OCI-M1 (cell line): ENCODE measurements at regions not wholly inside any gene's neighbourhood (a gene's known extent, or its start where the extent isn't known, plus 50 kb on each side); places are given as distances from the start of the nearest gene placed in this dataset.
"Not testable (repeated sequence)": the region's sequence is repeated elsewhere in the genome, so short reads cannot be mapped to it uniquely, and the experiment has no call there.

Experiments
- DNase-seq: peaks from one replicate; lab custom pipeline; 2025; lab: John Stamatoyannopoulos, UW

DNA sequence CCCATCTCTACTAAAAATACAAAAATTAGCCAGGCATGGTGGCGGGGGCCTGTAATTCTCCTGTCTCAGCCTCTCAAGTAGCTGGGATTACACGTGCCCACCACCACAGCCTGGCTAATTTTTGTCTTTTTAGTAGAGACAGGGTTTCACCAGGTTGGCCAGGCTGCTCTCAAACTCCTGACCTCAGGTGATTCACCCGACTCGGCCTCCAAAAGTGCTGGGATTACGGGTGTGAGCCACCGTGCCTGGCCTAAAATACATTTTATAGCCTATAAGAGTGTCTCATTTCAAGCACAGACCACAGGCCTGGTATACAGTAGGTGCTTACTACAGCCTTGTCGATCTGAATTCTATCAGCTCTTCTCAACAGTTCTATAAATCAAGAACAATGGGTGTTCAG is 139.5 kb upstream of the USP29 start:
- DNase-seq, result not testable (repeated sequence)

DNA sequence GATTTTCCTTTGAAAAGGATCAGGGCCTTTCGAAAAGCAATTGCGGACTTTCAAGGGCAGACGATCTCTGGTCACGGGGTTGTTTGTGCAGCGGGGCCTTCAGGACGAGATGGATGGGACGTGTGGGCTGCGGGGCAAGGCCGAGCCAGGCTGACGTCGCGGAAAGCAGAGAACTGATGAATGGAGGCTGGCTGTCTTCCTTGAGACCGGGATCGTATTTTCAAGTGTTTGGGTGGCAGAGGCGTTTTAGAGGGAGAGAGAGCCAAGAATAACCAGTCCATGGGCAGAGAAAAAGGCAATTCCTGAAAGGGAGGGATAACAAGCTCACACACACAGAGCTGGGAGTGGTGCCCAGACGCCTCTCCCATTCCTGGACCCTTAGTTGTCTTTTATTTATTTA is 138.9 kb upstream of the USP29 start:
- DNase-seq, result no peak

DNA sequence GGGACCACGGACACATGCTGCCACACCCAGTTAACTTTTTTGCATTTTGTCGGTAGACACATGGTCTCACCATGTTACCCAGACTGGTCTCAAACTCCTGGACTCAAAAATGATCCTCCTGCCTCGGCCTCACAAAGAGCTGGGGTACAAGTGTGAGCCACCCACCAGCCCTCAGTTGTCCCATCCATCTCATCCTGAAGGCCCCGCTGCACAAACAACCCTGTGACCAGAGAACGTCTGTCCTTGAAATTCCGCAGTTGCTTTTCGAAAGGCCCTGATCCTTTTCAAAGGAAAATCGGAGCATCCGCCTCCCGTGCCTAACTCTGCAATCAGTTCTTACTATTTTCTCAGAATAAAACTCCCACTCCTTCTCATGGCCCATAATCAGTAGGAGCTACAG is 138.3 kb upstream of the USP29 start:
- not testable (repeated sequence) for DNase-seq

DNA sequence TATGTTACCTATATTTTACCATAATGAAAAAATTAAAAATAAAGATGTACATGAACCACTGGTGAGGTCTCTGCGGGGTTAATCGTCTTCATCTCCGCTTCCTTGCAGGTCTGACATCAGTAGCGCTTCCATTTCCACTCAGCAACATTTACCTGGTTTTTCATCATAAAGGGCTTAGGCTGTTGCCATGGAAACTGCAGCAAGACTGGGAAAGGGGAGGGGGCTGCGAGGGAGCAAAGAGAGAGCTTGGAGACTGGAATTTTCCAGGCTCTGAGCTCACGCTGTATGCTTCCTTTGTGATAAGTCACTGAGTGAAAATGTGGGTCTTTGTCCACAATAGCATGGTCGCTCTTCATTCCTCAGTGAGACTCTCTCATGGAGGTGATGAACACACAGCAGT is 136.6 kb upstream of the USP29 start:
- no peak for DNase-seq

DNA sequence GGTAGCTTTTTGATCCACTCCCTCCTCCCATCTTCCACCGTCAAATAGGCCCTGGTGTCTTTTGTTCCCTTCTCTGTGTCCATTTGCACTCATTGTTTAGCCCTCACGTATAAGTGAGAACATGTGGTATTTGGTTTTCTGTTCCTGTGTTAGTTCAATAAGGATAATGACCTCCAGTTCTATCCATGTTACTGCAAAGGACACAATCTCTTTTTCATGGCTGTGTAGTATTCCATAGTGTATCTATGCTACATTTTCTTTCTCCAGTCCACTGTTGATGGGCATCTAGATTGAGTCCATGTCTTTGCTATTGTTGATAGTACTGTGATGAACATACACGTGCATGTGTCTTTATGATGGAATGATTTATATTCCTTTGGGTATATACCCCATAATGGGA is 136.0 kb upstream of the USP29 start:
- DNase-seq, result no peak

DNA sequence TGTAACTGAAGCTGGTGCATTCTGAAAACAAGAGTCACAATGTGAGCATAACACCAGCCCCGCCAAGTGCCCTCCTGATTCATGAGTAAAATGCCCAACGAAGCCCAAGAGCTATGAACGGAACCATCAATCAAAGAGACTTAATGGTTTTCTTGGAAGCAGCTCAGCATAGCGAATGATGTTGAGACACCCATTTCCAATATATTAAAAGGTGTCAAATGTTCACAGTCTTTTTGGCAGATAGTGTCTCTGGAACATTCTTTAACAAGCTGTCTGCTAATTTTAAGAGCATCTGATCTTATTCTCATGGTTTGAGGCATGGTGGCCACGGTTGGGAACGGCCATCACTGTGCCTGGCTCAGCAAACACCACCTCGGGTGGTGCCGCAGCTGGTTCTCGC is 133.4 kb upstream of the USP29 start:
- DNase-seq, result no peak

DNA sequence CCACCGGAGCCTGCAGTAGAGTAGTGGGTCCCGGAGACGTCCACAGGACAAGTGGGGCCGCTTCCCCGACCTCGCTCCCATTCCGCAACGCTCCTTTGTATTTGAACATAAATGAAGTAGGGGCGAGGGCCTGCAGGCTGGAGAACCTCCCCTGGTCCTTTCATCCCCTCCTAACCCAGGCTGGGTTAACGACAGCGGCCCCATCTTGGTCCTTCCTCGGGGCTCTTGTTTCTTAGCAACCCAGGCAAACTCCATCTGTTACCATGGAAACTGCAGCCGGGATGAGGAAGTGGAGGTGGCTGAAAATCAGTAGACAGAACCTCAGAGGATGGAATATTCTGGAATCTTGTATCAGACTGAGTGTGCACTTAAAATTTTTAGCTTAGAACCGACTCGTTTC is 132.6 kb upstream of the USP29 start:
- DNase-seq, result no peak

DNA sequence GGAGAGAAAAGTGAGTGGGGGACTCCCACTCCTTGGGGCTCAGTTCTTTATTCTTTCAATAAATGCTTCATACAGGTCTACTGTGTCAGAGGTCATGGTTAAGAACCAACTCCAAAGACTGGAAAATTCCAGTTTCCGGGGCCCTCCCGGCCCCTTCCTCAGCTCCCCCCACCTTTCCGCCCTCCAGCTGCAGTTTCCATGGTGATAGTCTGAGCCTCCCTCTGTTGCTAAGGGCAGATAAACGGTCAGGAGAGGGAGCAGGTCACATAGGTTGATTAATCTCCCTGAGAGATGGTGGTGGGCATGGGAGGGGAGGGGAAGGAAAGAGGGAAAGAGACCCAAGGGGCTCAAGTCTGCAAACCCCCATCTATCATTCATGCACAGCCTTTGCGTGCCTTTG is 131.5 kb upstream of the USP29 start:
- DNase-seq, result no peak

DNA sequence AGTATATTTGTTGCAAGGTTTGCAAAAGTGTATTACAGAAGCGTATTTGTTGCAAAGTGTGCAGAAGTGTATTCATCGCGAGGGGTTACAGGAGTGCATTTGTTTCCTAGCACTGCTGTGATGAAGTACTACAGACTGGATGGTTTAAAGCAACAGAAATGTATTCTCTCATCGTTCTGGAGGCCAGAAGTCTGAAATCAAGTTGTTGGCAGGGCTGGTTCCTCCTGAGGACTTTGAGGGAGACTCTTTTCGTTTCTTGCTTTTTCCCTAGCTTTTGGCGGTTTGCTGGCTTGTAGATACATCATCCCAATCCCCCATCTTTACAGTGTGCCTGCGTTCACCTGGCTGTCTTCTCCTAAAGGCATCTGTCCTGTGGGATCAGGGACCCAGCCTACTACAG is 127.9 kb upstream of the USP29 start:
- DNase-seq, result no peak

DNA sequence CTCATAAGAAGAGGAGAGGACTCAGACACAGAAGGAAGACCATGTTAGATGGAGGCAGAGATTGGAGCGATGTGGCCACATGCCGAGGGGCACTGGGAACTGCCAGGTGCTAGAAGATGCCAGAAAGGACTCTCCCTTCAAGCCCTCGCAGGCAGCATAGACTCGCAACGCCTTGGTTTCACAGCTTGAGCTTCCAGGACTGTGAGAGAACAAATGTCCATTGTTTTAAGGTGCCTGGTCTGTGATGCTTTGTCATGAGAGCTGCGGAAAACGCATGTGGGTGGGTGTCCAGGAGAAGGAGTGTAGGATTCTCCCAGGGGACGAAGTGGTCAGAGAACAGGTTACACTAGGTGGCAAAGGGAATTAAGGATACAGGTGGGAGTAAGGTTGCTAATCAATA is 125.9 kb upstream of the USP29 start:
- DNase-seq, result no peak

DNA sequence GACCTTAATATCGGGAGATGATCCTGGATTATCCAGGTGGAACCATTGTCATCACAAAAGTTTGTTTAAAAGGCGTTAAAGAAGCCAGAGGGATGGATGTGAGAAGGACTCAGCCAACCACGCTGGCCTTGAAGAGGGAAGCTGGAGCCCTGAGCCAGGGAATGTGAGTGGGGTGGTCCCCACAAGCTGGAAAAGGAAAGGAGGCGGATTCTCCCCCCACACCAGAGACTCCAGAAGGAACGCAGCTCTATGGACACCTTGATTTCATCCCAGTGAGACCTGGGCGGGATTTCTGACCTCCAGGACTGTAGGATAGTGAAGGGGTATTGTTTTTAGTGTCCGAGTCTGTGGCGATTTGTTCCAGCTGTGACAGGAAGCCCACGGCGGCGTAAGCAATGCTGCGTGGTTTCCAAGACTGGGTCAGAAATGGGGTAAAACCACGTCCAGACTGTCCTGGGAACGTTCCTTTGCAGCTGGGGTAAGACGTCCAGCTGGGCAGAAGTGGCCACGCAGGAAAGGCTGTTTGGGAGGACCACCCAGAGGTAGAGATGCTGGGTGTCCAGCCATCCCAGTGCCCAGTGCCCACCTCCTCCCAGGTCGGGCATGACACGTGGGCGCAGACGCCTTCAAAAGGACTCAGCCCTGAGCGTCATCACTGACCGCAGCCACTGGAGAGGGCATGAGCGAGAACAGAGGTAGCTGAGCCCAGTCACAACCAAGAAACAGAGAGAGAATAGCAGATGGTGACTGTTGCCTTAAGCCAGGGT is 125.4 kb upstream of the USP29 start:
- DNase-seq, result no peak

DNA sequence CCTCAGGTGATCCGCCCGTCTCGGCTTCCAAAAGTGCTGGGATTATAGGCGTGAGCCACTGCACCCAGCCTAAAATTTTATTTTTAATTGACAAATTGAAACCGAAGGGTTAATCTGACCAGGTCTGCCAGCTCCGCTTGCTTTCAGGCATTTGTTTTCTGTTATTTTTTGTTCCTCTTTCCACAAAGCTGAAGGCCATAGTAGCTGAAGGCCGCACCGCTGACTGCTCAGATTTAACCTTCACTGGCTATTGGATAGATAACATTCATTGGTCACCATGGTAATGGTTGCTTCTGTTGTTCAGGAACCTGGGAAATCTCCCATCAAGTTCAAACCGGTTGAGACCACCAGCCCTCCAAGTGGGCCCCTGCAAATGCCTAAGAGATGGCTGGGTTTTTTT is 124.5 kb upstream of the USP29 start:
- peak; percentile 23 for DNase-seq

DNA sequence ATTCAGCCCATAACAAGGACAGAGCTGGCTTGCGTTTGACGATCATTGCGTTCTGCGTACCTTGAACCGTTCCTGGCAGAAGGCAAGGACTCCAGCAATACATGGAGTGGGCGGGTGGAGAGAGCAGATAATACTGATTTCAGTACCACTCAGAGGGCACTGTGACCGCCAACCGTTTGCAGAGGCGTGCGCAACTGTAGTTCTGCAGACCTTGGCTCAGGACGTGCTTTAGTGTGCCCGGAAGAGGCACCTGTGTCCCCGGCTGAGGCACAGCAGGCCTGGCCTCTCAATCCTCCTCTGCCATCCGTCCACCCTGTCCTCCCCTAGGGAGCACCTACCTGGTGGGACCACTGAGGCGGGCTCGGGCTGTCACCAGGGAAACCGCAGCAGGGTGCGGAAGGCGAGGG is 117.6 kb upstream of the USP29 start:
- DNase-seq, result no peak

DNA sequence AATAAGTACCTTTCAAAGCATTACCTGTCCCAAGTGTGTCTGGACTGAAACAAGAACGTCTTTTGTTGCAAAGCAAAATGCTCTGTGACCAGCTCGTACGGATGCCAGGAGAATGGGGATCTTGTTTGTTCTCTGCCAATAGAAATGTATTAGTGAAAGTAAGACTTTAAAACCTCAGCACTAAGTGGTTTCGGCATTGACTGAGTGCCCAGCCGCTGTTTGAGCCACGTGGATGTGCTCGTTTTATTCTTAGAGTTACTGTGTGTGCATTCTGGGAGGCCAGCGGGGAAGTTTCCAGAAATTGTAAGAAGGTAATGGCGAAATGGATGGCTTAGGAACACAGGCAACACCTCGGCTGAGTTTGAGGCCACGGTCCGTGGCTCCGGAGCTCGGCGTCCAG is 117.1 kb upstream of the USP29 start:
- DNase-seq, result no peak

DNA sequence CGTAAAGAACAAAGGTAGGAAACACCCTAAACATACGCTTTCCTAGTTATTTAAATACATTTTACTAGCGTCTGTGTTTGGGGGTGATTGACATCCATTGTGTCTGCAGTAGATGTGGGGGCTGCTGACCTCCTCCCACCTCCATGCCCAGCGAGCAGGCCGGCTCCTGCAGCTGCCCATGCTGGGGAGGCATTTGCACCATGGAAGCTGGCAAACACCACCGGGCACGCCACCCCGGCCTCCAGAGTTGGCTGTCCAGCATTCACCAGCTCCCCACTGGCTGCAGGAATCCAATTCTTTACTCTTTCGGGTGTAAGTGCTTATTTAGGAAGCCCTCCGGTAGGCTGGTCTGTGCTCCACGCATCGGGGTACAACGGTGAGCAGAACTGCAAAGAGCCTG is 115.4 kb upstream of the USP29 start:
- DNase-seq, result no peak

DNA sequence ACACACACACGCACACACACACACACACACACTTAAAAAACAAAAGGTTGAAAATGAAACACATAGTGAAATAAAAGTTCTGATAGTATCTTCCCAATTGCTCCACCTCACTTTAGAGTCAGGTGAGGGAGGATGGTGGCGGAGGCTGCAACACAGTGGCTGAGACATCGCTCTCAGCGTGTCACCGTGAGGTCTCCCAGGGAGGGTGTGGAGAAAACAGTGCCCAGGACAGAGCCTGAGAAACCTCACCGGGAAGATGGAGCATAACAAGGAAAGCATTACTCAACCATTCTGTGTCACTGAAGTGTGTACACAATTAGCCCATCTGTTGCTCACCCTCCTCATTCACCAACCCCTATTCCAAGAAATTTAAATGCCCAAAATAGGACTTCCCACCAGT is 111.4 kb upstream of the USP29 start:
- no peak for DNase-seq

DNA sequence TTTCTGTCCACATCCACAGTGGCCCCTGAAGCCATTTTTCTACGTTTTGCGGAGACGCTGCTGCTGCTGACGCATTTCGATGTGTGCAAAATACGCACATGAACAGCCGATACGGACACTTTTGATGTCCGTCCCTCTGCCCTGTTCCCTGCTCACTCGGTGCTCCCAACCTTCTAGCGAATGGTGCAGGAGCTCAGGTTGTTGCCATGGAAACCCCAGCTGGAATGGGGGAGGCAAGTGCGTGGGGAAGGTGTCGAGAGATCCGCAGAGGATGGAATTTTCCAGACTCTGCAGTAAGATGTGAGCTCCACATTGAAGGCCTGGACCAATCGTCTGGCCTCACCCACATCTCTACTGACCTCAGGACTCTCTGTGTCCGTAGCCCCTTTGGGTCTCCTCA is 109.2 kb upstream of the USP29 start:
- no peak for DNase-seq

DNA sequence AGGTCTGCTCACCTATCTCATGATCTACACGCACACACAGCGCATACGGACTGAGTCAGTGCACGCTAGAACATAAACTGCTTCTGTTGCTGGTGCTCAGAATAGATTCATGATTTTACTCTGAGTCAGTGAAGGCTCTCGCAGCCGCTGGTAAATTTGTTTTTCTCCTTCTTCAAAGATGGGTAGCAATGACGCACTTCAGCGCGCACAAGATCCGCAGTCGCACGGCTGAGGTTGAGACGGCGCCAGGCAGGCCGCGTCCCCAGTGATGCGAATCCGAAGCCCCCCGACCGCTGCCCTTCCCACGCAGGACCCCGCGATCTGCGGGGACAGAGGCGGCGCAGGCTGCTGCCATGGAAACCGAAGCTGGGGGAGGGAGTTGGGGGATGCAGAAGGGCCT is 103.7 kb upstream of the USP29 start:
- DNase-seq, result no peak

DNA sequence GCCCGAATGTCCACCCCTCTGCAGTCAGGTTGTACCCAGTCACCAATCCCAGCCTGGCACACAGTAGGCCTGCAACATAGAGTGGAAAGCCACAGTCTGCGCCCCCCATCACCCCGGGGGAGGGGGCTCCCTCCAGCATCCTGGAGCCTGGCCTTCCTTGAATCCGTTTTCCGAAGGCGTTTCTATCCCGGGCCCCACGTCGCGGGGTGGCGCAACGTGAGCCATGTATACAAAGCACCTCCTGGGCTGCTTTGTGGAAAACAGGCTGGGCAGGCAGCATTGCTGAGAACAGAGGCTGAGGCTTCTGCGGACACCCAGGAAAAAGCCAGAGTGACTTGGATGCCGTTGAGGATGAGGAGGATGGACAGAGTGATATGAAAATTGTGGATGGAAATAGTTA is 103.3 kb upstream of the USP29 start:
- DNase-seq, result no peak

DNA sequence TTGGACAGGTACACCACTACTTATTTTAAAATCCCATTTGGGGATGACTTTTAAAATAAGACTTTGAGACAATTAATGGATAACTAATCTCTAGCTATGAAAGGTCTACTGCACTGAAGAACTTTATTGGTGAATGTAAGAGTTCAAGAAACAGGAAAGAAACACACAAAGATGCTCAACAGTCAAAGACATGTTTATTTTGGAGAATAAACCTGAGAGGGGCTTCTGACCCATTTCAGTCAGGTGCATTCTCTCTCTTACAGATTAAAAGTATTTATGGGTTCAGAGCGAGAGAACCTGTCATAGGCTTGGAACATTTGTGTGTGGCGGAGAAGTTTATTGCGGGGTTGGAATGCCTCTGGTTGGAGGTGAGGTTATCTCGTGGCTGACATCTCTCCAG is 94.3 kb upstream of the USP29 start:
- DNase-seq, result no peak

DNA sequence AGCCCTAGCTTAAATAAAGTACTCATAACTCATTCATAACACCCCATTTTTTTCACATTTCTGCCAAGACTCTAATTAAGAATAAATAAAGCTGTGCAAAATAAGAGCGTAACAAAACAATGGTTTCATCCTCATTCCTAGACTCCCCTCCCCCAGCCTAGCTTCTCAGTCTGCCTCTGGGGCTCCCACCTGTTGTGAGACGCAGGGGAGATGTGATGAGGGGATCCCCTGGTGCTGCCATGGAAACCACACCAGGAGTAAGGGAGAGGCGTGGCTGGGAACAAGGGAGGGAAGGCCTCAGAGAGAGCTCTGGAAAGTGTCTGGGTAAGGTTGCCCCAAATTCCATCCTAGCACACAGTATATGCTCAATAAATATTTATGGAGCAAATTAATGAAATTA is 93.3 kb upstream of the USP29 start:
- DNase-seq, result no peak

DNA sequence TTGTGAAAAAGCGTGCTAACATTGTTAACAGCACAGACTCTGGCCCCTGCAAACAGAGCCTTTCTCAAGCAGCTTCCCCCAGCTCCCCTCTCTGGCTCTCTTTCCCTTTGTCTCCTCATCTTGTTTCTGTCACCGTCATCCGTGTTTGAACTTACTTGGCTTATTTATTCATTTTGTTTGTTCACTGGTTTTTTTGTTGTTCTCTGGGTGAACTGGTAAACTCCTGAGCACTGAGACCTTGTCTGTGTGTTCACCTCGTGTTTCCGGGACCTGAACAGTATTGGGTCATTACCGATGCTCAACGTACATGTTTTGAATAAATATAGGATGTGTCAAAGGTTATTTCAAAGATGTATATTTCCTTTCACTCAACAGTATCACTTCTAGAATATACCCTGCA is 92.4 kb upstream of the USP29 start:
- DNase-seq, result no peak

DNA sequence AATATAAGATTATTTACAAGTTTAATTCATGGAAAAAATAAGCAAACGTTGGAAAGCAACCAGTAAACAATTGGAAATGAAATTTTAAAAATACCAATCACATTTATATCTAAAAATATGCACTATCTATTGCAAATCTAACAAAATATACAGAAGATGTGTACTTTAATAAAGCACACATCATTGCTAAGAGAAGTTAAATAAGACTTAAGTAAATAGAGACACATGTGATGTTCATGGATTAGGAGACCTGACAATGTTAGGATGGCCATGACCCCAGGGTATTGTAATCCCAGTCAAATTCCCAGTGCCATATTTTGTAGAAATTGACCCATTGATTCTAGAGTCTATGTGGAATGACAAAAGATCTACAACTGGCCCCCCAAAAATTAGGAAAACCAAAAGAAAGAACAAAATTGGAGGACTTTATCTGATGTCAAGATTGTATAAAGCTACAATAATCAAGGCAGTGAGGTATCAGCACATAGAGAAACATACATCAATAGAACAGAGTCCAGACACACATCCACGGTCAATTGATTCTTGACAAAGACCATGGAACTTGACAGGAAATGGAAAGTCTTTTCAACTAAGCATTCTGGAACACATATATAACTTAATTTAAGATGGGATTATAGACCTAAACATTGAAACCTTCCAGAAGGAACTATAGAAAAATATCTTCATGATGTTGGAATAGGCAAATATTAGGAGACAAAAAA is 90.8 kb upstream of the USP29 start:
- DNase-seq, result no peak

DNA sequence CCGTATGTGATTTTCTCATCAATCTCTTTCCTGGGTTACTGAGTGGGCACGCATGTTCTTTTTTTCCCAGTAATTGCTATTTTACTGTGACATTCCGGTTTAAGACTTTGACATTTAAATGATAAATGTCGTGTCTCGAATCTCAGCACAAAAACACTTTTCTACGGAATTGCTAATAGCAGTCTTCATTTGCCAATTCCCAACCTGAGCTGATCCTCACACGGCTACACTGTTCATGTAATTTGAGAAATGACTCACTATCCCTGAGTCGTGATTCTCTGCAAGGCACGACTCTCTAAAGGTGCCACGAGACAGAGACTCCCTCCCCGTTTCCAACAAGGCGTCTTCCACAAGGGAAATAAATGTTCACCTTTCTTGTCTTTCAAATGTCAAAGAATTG is 88.7 kb upstream of the USP29 start:
- DNase-seq, result no peak
